HCT116 (cell line): ENCODE measurements at regions not wholly inside any gene's neighbourhood (a gene's known extent, or its start where the extent isn't known, plus 50 kb on each side); places are given as distances from the start of the nearest gene placed in this dataset.

Experiments used
- ATAC-seq: fragments of 200-7000 bp; cut with Tn5 transposase; 2 replicates; pipeline ENCODE4 v1.9.1; 2020; ENCODE audit warnings: mild to moderate bottlenecking, moderate library complexity
- BruUV-seq: library from RNA; stranded (reverse); fragments of 400-500 nt; replicated peaks from 2 replicates; lab custom pipeline; 2021; lab: Mats Ljungman, UMichigan
- CTCF ChIA-PET: fragments of 300-600 bp; sonication (Branson Sonifier 250); formaldehyde crosslinking; loops from one replicate; lab custom pipeline; 2021; ENCODE audit warnings: antibody characterized with exemption; lab: Charles Lee
- POLR2A ChIA-PET: fragments of 300-600, 350-600 bp; sonication (Branson Sonifier 250); formaldehyde crosslinking; loops from one replicate; lab custom pipeline; 2021; ENCODE audit warnings: antibody characterized with exemption; lab: Charles Lee
- RAD21 ChIA-PET, 2 experiments: fragments of 300-600 bp; sonication (Branson Sonifier 250); formaldehyde crosslinking; loops; one replicate each; lab custom pipeline; 2023; ENCODE audit warnings: low total read pairs in 2 of 2; ENCODE audit not compliant: uncharacterized antibody in 2 of 2, unreplicated experiment in 2 of 2, low non-redundant PET in 1 of 2; lab: Charles Lee
- DNase-seq: peaks from one replicate; pipeline ENCODE4 v3.0.0-alpha.2; 2010; ENCODE audit warnings: low read depth, low spot score
- H2AFZ ChIP-seq: fragments of 200-600 bp; shearing (Covaris generic), sonication (generic); 2 replicates; pipeline ENCODE4 v1.6.1; 2017; ENCODE audit warnings: low read depth, mixed run types, mixed read lengths, antibody characterized with exemption, low read length; ENCODE audit not compliant: poor library complexity, severe bottlenecking
- H3K27ac ChIP-seq: 2 replicates; pipeline ENCODE4 v1.5.1; 2012; ENCODE audit warnings: low read depth, low read length
- H3K27me3 ChIP-seq: fragments of 200-600 bp; sonication (generic); 2 replicates; pipeline ENCODE4 v1.6.1; 2016; ENCODE audit warnings: mixed run types, low read length, mixed read lengths; ENCODE audit not compliant: insufficient read depth
- H3K36me3 ChIP-seq, 2 experiments: fragments of 200-500 bp in 1 of 2; fragments of 200-600 bp in 1 of 2; sonication (Bioruptor generic) in 1 of 2; sonication (generic) in 1 of 2; 2 replicates each; pipeline versions ENCODE4 v1.5.1 to v1.6.1; 2014 to 2016; ENCODE audit warnings: low read length in 2 of 2, inconsistent platforms in 1 of 2, mixed read lengths in 1 of 2, mixed run types in 1 of 2; ENCODE audit not compliant: insufficient read depth in 2 of 2, control insufficient read depth in 1 of 2
- H3K4me1 ChIP-seq, 2 experiments: fragments of 200-600 bp in 1 of 2; sonication (generic) in 1 of 2; 2 replicates each; pipeline versions ENCODE4 v1.5.1 to v1.6.1; 2012 to 2017; ENCODE audit warnings: low read length in 2 of 2, inconsistent platforms in 1 of 2, mild to moderate bottlenecking in 1 of 2, mixed read lengths in 1 of 2, mixed run types in 1 of 2, moderate library complexity in 1 of 2; ENCODE audit not compliant: insufficient read depth in 2 of 2, control insufficient read depth in 1 of 2
- H3K4me2 ChIP-seq: fragments of 200-600 bp; sonication (generic); 2 replicates; pipeline ENCODE4 v1.6.1; 2017; ENCODE audit warnings: mixed run types, low read length, mixed read lengths
- H3K4me3 ChIP-seq, 2 experiments: fragments of 200-600 bp in 1 of 2; sonication (generic) in 1 of 2; replicated peaks in 1 of 2; 2 replicates each; pipeline ENCODE4 v1.5.1; 2011 to 2016; ENCODE audit warnings: low read length in 2 of 2, control low read depth in 1 of 2, low read depth in 1 of 2, mild to moderate bottlenecking in 1 of 2, mixed read lengths in 1 of 2, mixed run types in 1 of 2
- H3K79me2 ChIP-seq: fragments of 200-600 bp; sonication (generic); 2 replicates; pipeline ENCODE4 v1.6.1; 2017; ENCODE audit warnings: mild to moderate bottlenecking, mixed run types, low read length, moderate library complexity, mixed read lengths; ENCODE audit not compliant: insufficient read depth
- H3K9ac ChIP-seq: fragments of 200-600 bp; sonication (generic); 2 replicates; pipeline ENCODE4 v1.6.1; 2016; ENCODE audit warnings: low read length, mixed read lengths
- H3K9me2 ChIP-seq: fragments of 200-600 bp; sonication (generic), shearing (Covaris generic); 2 replicates; pipeline ENCODE4 v1.6.1; 2017; ENCODE audit warnings: mixed run types, mild to moderate bottlenecking, moderate library complexity; ENCODE audit not compliant: insufficient read depth
- H3K9me3 ChIP-seq, 2 experiments: fragments of 200-500 bp in 1 of 2; fragments of 200-600 bp in 1 of 2; sonication (Bioruptor generic) in 1 of 2; sonication (generic) in 1 of 2; 2 replicates each; pipeline ENCODE4 v1.6.1; 2014 to 2017; ENCODE audit warnings: low read length in 2 of 2, mixed read lengths in 2 of 2, inconsistent platforms in 1 of 2, low read depth in 1 of 2, mild to moderate bottlenecking in 1 of 2, mixed run types in 1 of 2, moderate library complexity in 1 of 2; ENCODE audit not compliant: control insufficient read depth in 1 of 2, insufficient read depth in 1 of 2
- H4K20me1 ChIP-seq: fragments of 200-600 bp; sonication (generic), shearing (Covaris generic); 2 replicates; pipeline ENCODE4 v1.6.1; 2017; ENCODE audit warnings: mixed run types, mild to moderate bottlenecking, moderate library complexity; ENCODE audit not compliant: insufficient read depth
- ATF3 ChIP-seq: IDR thresholded peaks from 2 replicates; pipeline ENCODE4 v1.6.1; 2012
- CBX3 ChIP-seq: IDR thresholded peaks from 2 replicates; pipeline ENCODE4 v1.6.1; 2012; ENCODE audit warnings: low read depth
- CEBPB ChIP-seq: IDR thresholded peaks from 2 replicates; pipeline ENCODE4 v1.6.1; 2012; ENCODE audit warnings: low read depth
- EGR1 ChIP-seq: IDR thresholded peaks from 2 replicates; pipeline ENCODE4 v1.6.1; 2012; ENCODE audit warnings: low read depth
- ELF1 ChIP-seq: IDR thresholded peaks from 2 replicates; pipeline ENCODE4 v1.6.1; 2012; ENCODE audit warnings: low read depth, borderline replicate concordance
- EZH2phosphoT487 ChIP-seq: fragments of 200-600 bp; IDR thresholded peaks from 2 replicates; pipeline ENCODE4 v1.6.1; 2018; ENCODE audit warnings: antibody characterized with exemption, borderline replicate concordance
- JUND ChIP-seq: IDR thresholded peaks from 2 replicates; pipeline ENCODE4 v1.6.1; 2012
- MAX ChIP-seq: IDR thresholded peaks from 2 replicates; pipeline ENCODE4 v1.6.1; 2012
- POLR2A ChIP-seq: IDR thresholded peaks from 2 replicates; pipeline ENCODE4 v1.7.0; 2011; ENCODE audit warnings: borderline replicate concordance; ENCODE audit not compliant: insufficient read depth, insufficient read length; ENCODE audit errors: extremely low read depth
- POLR2AphosphoS5 ChIP-seq: IDR thresholded peaks from 2 replicates; pipeline ENCODE4 v1.6.1; 2011; ENCODE audit warnings: mild to moderate bottlenecking, low read depth, low read length, moderate library complexity
- RAD21 ChIP-seq: IDR thresholded peaks from 2 replicates; pipeline ENCODE4 v1.6.1; 2012; ENCODE audit warnings: low read depth, mild to moderate bottlenecking
- REST ChIP-seq: IDR thresholded peaks from 2 replicates; pipeline ENCODE4 v1.6.1; 2012; ENCODE audit warnings: low read depth
- SIN3A ChIP-seq: IDR thresholded peaks from 2 replicates; pipeline ENCODE4 v1.6.1; 2012; ENCODE audit warnings: low read depth
- SRF ChIP-seq: IDR thresholded peaks from 2 replicates; pipeline ENCODE4 v1.6.1; 2012; ENCODE audit warnings: low read depth
- TCF7L2 ChIP-seq: IDR thresholded peaks from 2 replicates; pipeline ENCODE4 v1.7.0; 2011; ENCODE audit warnings: borderline replicate concordance, inconsistent platforms; ENCODE audit not compliant: insufficient read depth, insufficient read length; ENCODE audit errors: extremely low read depth
- ZBTB33 ChIP-seq: IDR thresholded peaks from 2 replicates; pipeline ENCODE4 v1.6.1; 2011; ENCODE audit warnings: mild to moderate bottlenecking, low read length, moderate library complexity; ENCODE audit not compliant: insufficient replicate concordance; ENCODE audit errors: extremely low read depth
- ZFX ChIP-seq: fragments of 450-650 bp; IDR thresholded peaks from 2 replicates; pipeline ENCODE4 v1.6.1; 2017
- intact Hi-C: fragments of 100-400 bp; cut with micrococcal nuclease; formaldehyde crosslinking; loops from 2 replicates; pipeline ENCODE4 v1.10.0; 2022

- no peak overlapping the region for H2AFZ ChIP-seq
- POLR2A ChIA-PET: no interaction called here
- no peaks in the 10 kb centered on the region for H3K9me2 ChIP-seq
- no peaks in the 10 kb centered on the region for H4K20me1 ChIP-seq
- TF ChIP-seq TCF7L2 (no peak), MAX (no peak), JUND (no peak), EGR1 (no peak), SIN3A (no peak)
- DNase-seq: no peak
- H3K9ac ChIP-seq: no peak overlapping the region
- CTCF ChIA-PET: no interaction called here
- no peaks in the 10 kb centered on the region for H3K79me2 ChIP-seq
- H3K27ac ChIP-seq: no peak overlapping the region
- no peak for ATAC-seq
- H3K4me2 ChIP-seq: no peak overlapping the region
- H3K9me3 ChIP-seq: no peaks in the 10 kb centered on the region
- H3K36me3 ChIP-seq: no peaks in the 10 kb centered on the region
- H3K27me3 ChIP-seq: no peaks in the 10 kb centered on the region
- H3K4me3 ChIP-seq: no peak overlapping the region
- BruUV-seq: no TSS peak
- H3K4me1 ChIP-seq: peaks cover 0 to 4% of the 10 kb centered on the region in 2 experiments; a peak in 1 of 4 replicates
- RAD21 ChIA-PET: no interaction called here
- intact Hi-C loops: no loop called here
These were observed 365.7 kb downstream of the DEPDC1B start for GRCh38 chr5:60334281-60334713.

GRCh38 chr5:60333005-60333571 is 366.9 kb downstream of the DEPDC1B start:
- Histone ChIP-seq H3K79me2 (no peaks in the 10 kb centered on the region), H3K27me3 (no peaks in the 10 kb centered on the region), H3K9me2 (no peaks in the 10 kb centered on the region), H4K20me1 (no peaks in the 10 kb centered on the region), H3K4me3 (no peak overlapping the region), H3K4me1 (peaks cover 0 to 4% of the 10 kb centered on the region in 2 experiments; a peak in 1 of 4 replicates), H3K36me3 (no peaks in the 10 kb centered on the region), H3K4me2 (no peak overlapping the region), H3K9ac (no peak overlapping the region), H2AFZ (no peak overlapping the region), H3K27ac (no peak overlapping the region), H3K9me3 (no peaks in the 10 kb centered on the region)
- DNase-seq: no peak
- ChIA-PET POLR2A (no interaction called here), RAD21 (no interaction called here), CTCF (no interaction called here)
- intact Hi-C loops: no loop called here
- ATAC-seq: no peak
- no TSS peak for BruUV-seq
- TF ChIP-seq CEBPB (no peak), ZBTB33 (no peak), ATF3 (no peak), JUND (no peak), CBX3 (no peak), ZFX (no peak), EZH2phosphoT487 (no peak), RAD21 (no peak), REST (no peak), SRF (no peak), POLR2AphosphoS5 (no peak), POLR2A (no peak), SIN3A (no peak), ELF1 (no peak)
